ENCODE measurements at regions not wholly inside any gene's neighbourhood (a gene's known extent, or its start where the extent isn't known, plus 50 kb on each side); places are given as distances from the start of the nearest gene placed in this dataset.

DNA sequence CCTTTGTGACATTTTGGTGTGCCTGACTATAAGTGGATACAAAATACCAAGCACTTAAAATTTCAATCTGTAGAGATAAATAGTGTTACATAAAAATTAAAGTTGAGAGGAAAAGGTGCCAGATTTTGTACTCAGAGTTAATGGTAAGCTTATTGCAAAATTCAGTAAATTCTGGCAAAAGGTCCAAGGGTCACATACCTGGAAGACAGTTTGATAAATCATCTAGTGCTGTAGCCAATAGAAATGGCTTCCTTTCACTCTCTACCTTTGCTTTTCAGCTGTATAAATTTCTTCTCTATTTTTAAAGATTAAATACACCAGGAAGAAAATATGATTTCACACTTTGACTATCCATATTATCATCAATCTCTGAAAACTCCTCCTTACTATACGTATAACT is 690.2 kb upstream of the NRSN1 start:
- Mint-ChIP-seq H3K9me3 (peaks cover 10% of the 10 kb centered on the region), H3K27ac (no peak overlapping the region), H3K4me1 (ENCODE audit: low read depth) (no peaks in the 10 kb centered on the region), H3K27me3 (ENCODE audit: insufficient read depth) (no peaks in the 10 kb centered on the region), H3K36me3 (ENCODE audit: low read depth) (no peaks in the 10 kb centered on the region), H3K4me3 (no peak overlapping the region)
- intact Hi-C loops (cut with micrococcal nuclease): no loop called here
- DNase-seq (ENCODE audit: low spot score): no peak

- Mint-ChIP-seq H3K9me3 (no peaks in the 10 kb centered on the region), H3K27ac (no peak overlapping the region), H3K27me3 (ENCODE audit: insufficient read depth) (no peaks in the 10 kb centered on the region), H3K36me3 (ENCODE audit: low read depth) (no peaks in the 10 kb centered on the region), H3K4me3 (no peak overlapping the region), H3K4me1 (ENCODE audit: low read depth) (no peaks in the 10 kb centered on the region)
- DNase-seq (ENCODE audit: low spot score): no peak
- intact Hi-C loops (cut with micrococcal nuclease): no loop called here
Observed at GRCh38 chr6:23441808-23442461, 684.1 kb upstream of the NRSN1 start.

GRCh38 chr6:23445157-23445710 is 680.8 kb upstream of the NRSN1 start:
- Mint-ChIP-seq H3K27ac (no peak overlapping the region), H3K4me3 (no peak overlapping the region), H3K9me3 (no peaks in the 10 kb centered on the region), H3K27me3 (ENCODE audit: insufficient read depth) (no peaks in the 10 kb centered on the region), H3K4me1 (ENCODE audit: low read depth) (no peaks in the 10 kb centered on the region), H3K36me3 (ENCODE audit: low read depth) (no peaks in the 10 kb centered on the region)
- DNase-seq (ENCODE audit: low spot score): no peak
- intact Hi-C loops (cut with micrococcal nuclease): no loop called here

- H3K4me3 Mint-ChIP-seq: no peak overlapping the region
- H3K27me3 Mint-ChIP-seq (ENCODE audit: insufficient read depth): no peaks in the 10 kb centered on the region
- no peaks in the 10 kb centered on the region for H3K36me3 Mint-ChIP-seq (ENCODE audit: low read depth)
- no peaks in the 10 kb centered on the region for H3K9me3 Mint-ChIP-seq
- DNase-seq (ENCODE audit: low spot score): no peak
- H3K27ac Mint-ChIP-seq: no peak overlapping the region
- intact Hi-C loops (cut with micrococcal nuclease): no loop called here
- no peaks in the 10 kb centered on the region for H3K4me1 Mint-ChIP-seq (ENCODE audit: low read depth)
Observed at GRCh38 chr6:23446469-23446967, 679.5 kb upstream of the NRSN1 start.

- Mint-ChIP-seq H3K27ac (no peak overlapping the region), H3K9me3 (no peaks in the 10 kb centered on the region), H3K27me3 (ENCODE audit: insufficient read depth) (no peaks in the 10 kb centered on the region), H3K4me1 (ENCODE audit: low read depth) (no peaks in the 10 kb centered on the region), H3K36me3 (ENCODE audit: low read depth) (no peaks in the 10 kb centered on the region), H3K4me3 (no peak overlapping the region)
- intact Hi-C loops (cut with micrococcal nuclease): no loop called here
- DNase-seq (ENCODE audit: low spot score): no peak
Observed at GRCh38 chr6:23447731-23448130, 678.3 kb upstream of the NRSN1 start.

GRCh38 chr6:23448281-23448680 is 677.7 kb upstream of the NRSN1 start:
- Mint-ChIP-seq H3K9me3 (no peaks in the 10 kb centered on the region), H3K27ac (no peak overlapping the region), H3K4me3 (no peak overlapping the region), H3K27me3 (ENCODE audit: insufficient read depth) (no peaks in the 10 kb centered on the region), H3K36me3 (ENCODE audit: low read depth) (no peaks in the 10 kb centered on the region), H3K4me1 (ENCODE audit: low read depth) (no peaks in the 10 kb centered on the region)
- DNase-seq (ENCODE audit: low spot score): no peak
- intact Hi-C loops (cut with micrococcal nuclease): no loop called here

- Mint-ChIP-seq H3K36me3 (ENCODE audit: low read depth) (no peaks in the 10 kb centered on the region), H3K27me3 (ENCODE audit: insufficient read depth) (no peaks in the 10 kb centered on the region), H3K4me1 (ENCODE audit: low read depth) (no peaks in the 10 kb centered on the region), H3K27ac (no peak overlapping the region), H3K4me3 (no peak overlapping the region), H3K9me3 (no peaks in the 10 kb centered on the region)
- DNase-seq (ENCODE audit: low spot score): no peak
- intact Hi-C loops (cut with micrococcal nuclease): no loop called here
Observed at GRCh38 chr6:23454080-23454976, 671.7 kb upstream of the NRSN1 start.

- Mint-ChIP-seq H3K27ac (no peak overlapping the region), H3K4me1 (ENCODE audit: low read depth) (no peaks in the 10 kb centered on the region), H3K27me3 (ENCODE audit: insufficient read depth) (no peaks in the 10 kb centered on the region), H3K4me3 (no peak overlapping the region), H3K36me3 (ENCODE audit: low read depth) (no peaks in the 10 kb centered on the region), H3K9me3 (no peaks in the 10 kb centered on the region)
- DNase-seq (ENCODE audit: low spot score): no peak
- intact Hi-C loops (cut with micrococcal nuclease): no loop called here
Observed at GRCh38 chr6:23455754-23456153, 670.3 kb upstream of the NRSN1 start.

- DNase-seq (ENCODE audit: low spot score): no peak
- H3K36me3 Mint-ChIP-seq (ENCODE audit: low read depth): no peaks in the 10 kb centered on the region
- H3K4me3 Mint-ChIP-seq: no peak overlapping the region
- intact Hi-C loops (cut with micrococcal nuclease): no loop called here
- H3K27me3 Mint-ChIP-seq (ENCODE audit: insufficient read depth): no peaks in the 10 kb centered on the region
- H3K27ac Mint-ChIP-seq: no peak overlapping the region
- H3K4me1 Mint-ChIP-seq (ENCODE audit: low read depth): no peaks in the 10 kb centered on the region
- no peaks in the 10 kb centered on the region for H3K9me3 Mint-ChIP-seq
Observed at GRCh38 chr6:23456396-23456795, 669.6 kb upstream of the NRSN1 start.

GRCh38 chr6:23457321-23457720 is 668.7 kb upstream of the NRSN1 start:
- Mint-ChIP-seq H3K27ac (no peak overlapping the region), H3K36me3 (ENCODE audit: low read depth) (no peaks in the 10 kb centered on the region), H3K4me3 (no peak overlapping the region), H3K9me3 (no peaks in the 10 kb centered on the region), H3K4me1 (ENCODE audit: low read depth) (no peaks in the 10 kb centered on the region), H3K27me3 (ENCODE audit: insufficient read depth) (no peaks in the 10 kb centered on the region)
- intact Hi-C loops (cut with micrococcal nuclease): no loop called here
- no peak for DNase-seq (ENCODE audit: low spot score)

GRCh38 chr6:23465912-23466311 is 660.1 kb upstream of the NRSN1 start:
- H3K27me3 Mint-ChIP-seq (ENCODE audit: insufficient read depth): no peaks in the 10 kb centered on the region
- H3K36me3 Mint-ChIP-seq (ENCODE audit: low read depth): no peaks in the 10 kb centered on the region
- H3K4me3 Mint-ChIP-seq: no peak overlapping the region
- H3K4me1 Mint-ChIP-seq (ENCODE audit: low read depth): no peaks in the 10 kb centered on the region
- H3K9me3 Mint-ChIP-seq: no peaks in the 10 kb centered on the region
- no peak for DNase-seq (ENCODE audit: low spot score)
- no peak overlapping the region for H3K27ac Mint-ChIP-seq
- intact Hi-C loops (cut with micrococcal nuclease): no loop called here

GRCh38 chr6:23477586-23477985 is 648.4 kb upstream of the NRSN1 start:
- H3K27me3 Mint-ChIP-seq (ENCODE audit: insufficient read depth): no peaks in the 10 kb centered on the region
- no peaks in the 10 kb centered on the region for H3K4me1 Mint-ChIP-seq (ENCODE audit: low read depth)
- H3K4me3 Mint-ChIP-seq: no peak overlapping the region
- no peak overlapping the region for H3K27ac Mint-ChIP-seq
- no peaks in the 10 kb centered on the region for H3K36me3 Mint-ChIP-seq (ENCODE audit: low read depth)
- no peaks in the 10 kb centered on the region for H3K9me3 Mint-ChIP-seq
- intact Hi-C loops (cut with micrococcal nuclease): no loop called here
- no peak for DNase-seq (ENCODE audit: low spot score)

DNA sequence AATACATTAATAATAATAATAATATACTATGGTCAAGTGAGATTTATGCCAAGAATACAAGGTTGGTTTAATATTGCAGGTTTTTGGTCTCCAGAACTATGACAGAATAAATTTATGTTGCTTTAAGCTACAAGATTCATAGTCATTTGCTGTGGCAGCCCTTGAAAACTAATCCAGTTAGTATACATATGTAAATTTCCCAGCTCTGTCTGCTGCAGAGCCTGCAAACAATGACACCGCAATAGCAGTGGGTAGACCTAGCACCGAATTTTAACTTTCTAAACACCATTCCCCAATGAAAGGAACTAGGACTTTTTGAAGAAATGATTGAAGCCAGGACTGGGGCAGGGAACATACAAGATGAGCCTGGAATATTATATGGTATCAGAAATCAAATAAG is 647.7 kb upstream of the NRSN1 start:
- no peaks in the 10 kb centered on the region for H3K27me3 Mint-ChIP-seq (ENCODE audit: insufficient read depth)
- no peak overlapping the region for H3K4me3 Mint-ChIP-seq
- no peak overlapping the region for H3K27ac Mint-ChIP-seq
- no peak for DNase-seq (ENCODE audit: low spot score)
- H3K36me3 Mint-ChIP-seq (ENCODE audit: low read depth): no peaks in the 10 kb centered on the region
- no peaks in the 10 kb centered on the region for H3K4me1 Mint-ChIP-seq (ENCODE audit: low read depth)
- H3K9me3 Mint-ChIP-seq: no peaks in the 10 kb centered on the region
- intact Hi-C loops (cut with micrococcal nuclease): no loop called here

All from activated T-helper 1 cell treated with anti-CD3 and anti-CD28 coated beads, Interleukin-12 subunit alpha, Interleukin-12 subunit beta, Interleukin-2, Interleukin-4 antibody, amounts not matched to agents 30 ng/mL and 10 ng/mL and 1 ng/mL, durations not matched to agents 14 hours and 24 hours and 36 hours (primary cell).